ENCODE measurements at regions not wholly inside any gene's neighbourhood (a gene's known extent, or its start where the extent isn't known, plus 50 kb on each side); places are given as distances from the start of the nearest gene placed in this dataset.
A peak's percentile ranks its signal among the peaks of the same experiment; 100 is the strongest.

DNA sequence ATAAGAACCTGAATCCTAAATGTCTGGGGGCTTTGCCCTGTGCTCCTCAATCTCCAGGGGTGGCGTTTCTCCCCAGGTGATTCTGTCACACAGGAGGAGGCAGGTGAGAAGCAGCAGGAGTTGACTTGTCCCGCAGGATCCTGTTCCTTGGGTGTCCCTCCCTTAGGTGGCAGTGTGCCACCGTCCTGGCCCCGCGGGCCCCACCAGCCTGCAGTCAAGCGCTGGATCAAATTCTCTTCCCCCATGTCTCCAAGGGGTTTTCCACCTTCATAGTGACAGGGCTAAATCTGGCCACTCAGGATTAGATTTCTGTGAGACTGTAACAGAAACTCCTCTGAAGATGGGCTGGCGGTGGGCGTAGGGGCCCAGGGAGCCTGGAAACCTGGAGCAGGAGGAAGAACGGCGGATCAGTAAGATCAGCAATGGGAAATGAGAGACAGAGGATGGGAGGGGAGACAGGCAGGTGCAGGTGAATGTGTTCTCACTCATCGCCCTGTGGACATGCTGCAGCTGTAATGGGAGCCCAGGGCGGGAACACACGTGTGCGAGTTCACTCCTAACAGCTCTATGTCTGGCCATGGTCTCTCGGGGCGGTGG is 329.2 kb upstream of the COBL start:
- Mint-ChIP-seq H3K36me3 (no peaks in the 10 kb centered on the region), H3K4me1 (no peaks in the 10 kb centered on the region), H3K4me3 (no peak overlapping the region), H3K9me3 (peaks cover 4% of the 10 kb centered on the region), H3K27me3 (no peaks in the 10 kb centered on the region), H3K27ac (no peak overlapping the region)
- ATAC-seq = no peak

DNA sequence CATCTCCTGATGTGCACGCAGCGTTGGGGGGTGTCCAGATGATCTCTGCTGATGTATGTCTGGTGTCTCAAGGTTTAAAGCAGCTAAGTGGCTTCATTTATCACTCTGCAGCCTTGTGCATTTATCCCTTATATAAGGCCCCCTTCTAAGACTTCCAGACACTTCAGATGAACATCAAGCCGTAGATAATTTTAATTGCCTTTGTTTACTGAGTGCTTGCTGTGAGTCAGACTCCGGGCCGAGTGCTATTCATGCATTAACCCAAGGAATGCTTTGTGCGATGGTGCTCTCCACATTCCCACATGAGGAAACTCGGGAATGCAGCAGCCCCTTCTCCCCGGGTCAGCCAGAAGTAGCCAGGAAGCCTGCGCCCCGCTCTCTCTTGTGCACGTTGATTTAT is 328.6 kb upstream of the COBL start:
- ATAC-seq = no peak

DNA sequence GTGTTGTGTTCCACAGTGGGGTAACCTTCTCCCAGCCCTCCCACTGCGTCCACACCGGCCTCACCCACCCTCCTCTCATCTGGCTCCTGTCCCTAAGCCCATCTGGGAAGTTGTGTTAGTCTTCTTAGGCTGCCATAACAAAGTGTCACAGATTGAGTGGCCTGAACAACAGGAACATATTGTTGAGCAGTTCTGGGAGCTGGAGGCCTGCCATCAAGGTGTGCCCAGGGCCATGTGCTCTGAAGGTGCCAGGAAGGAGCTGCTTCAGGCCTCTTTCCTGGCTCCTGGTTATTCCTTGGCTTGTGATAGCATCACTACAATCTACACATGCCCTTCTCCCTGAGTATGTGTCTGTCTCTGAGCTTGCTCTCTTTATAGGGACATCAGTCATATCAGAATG is 327.6 kb upstream of the COBL start:
- Mint-ChIP-seq H3K27me3 (no peaks in the 10 kb centered on the region), H3K27ac (no peak overlapping the region), H3K36me3 (no peaks in the 10 kb centered on the region), H3K4me1 (no peaks in the 10 kb centered on the region), H3K4me3 (no peak overlapping the region), H3K9me3 (peaks cover 4% of the 10 kb centered on the region)
- no peak for ATAC-seq

More for the DNA sequence above, 328.6 kb upstream of the COBL start:
- Mint-ChIP-seq H3K4me1 (no peaks in the 10 kb centered on the region), H3K9me3 (peaks cover 4% of the 10 kb centered on the region), H3K27me3 (no peaks in the 10 kb centered on the region), H3K27ac (no peak overlapping the region), H3K36me3 (no peaks in the 10 kb centered on the region), H3K4me3 (no peak overlapping the region)

GRCh38 chr7:51640841-51641240 is 324.2 kb upstream of the COBL start:
- Mint-ChIP-seq H3K4me1 (no peaks in the 10 kb centered on the region), H3K4me3 (no peak overlapping the region), H3K27ac (no peak overlapping the region), H3K36me3 (no peaks in the 10 kb centered on the region), H3K9me3 (peaks cover 9% of the 10 kb centered on the region), H3K27me3 (no peaks in the 10 kb centered on the region)
- no peak for ATAC-seq

DNA sequence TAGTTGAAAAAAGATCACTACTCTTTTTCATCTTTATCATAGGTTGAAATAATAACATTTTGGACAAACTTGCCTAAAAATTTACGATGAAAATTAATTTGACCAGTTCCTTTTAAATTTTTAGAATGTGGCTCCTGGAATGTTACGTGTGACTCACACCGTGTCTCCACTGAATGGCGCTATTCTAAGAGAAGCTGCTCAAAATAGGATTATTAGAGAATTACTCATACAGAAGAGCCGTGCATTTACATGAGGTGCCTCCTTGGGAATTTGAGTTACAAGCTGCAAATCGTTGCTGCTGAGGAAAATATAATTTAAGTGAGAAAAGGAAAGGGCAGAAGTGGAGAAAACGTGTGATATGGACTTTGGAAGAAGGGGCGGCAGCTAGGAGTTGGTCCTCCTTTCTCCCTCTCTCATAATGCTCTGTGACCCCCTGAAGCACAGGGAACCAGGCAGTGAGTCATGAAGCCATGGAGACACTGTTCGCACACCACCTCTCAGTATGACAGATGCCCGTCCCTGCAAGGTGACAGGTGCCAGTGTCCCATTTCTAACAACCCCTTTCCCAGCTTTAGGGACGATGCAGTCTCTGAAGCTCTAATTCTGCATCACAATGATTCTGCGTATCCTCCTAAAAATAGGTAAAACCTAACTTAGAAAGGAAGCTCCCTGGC is 323.2 kb upstream of the COBL start:
- no peak for ATAC-seq
- peaks cover 13% of the 10 kb centered on the region for H3K9me3 Mint-ChIP-seq
- no peaks in the 10 kb centered on the region for H3K36me3 Mint-ChIP-seq
- H3K4me1 Mint-ChIP-seq = no peaks in the 10 kb centered on the region
- H3K27me3 Mint-ChIP-seq = no peaks in the 10 kb centered on the region
- H3K4me3 Mint-ChIP-seq = no peak overlapping the region
- H3K27ac Mint-ChIP-seq = no peak overlapping the region

DNA sequence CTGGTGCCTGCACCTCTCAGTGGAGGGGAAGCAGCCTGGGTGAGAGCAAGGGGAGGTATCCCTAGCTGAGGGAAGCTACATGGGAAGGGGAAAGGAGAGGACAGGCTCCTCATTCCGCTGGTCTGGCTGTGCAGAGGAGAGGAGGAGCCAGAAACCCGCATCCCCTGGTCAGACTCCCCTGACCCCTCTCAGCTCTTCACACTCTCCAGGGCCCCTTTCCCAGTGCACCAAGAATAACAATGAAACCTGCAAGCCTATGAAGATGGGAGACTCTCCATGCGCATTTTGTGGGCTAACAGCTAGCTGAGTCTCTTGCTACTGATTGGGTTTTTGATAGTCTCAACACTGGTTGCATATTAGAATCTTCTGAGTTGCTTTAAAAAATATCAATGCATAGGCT is 319.9 kb upstream of the COBL start:
- H3K27ac Mint-ChIP-seq = no peak overlapping the region
- no peak overlapping the region for H3K4me3 Mint-ChIP-seq
- no peaks in the 10 kb centered on the region for H3K36me3 Mint-ChIP-seq
- no peaks in the 10 kb centered on the region for H3K4me1 Mint-ChIP-seq
- H3K9me3 Mint-ChIP-seq = peaks cover 12% of the 10 kb centered on the region
- H3K27me3 Mint-ChIP-seq = no peaks in the 10 kb centered on the region
- no peak for ATAC-seq

GRCh38 chr7:51635775-51636174 is 319.2 kb upstream of the COBL start:
- Mint-ChIP-seq H3K27ac (no peak overlapping the region), H3K4me3 (no peak overlapping the region), H3K9me3 (peaks cover 12% of the 10 kb centered on the region), H3K36me3 (no peaks in the 10 kb centered on the region), H3K4me1 (no peaks in the 10 kb centered on the region), H3K27me3 (no peaks in the 10 kb centered on the region)
- no peak for ATAC-seq

DNA sequence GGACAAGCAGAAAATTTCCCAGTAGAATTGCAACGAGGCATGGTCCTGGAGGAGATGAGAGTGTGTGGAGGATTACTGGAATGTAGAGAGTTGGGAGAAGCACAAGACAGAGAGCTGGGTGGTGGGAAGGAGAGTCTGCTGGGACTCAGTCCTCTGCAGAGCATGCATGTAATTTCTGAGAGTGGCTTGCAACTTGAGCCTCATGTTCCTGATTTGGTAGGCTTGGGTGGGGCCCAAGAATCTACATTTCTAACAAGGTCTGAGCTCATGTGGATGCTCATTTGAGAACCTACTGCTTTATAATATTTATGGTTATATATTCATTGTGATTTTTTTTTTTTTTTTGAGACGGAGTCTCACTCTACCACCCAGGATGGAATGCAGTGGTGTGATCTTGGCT is 317.9 kb upstream of the COBL start:
- Mint-ChIP-seq H3K36me3 (no peaks in the 10 kb centered on the region), H3K27me3 (no peaks in the 10 kb centered on the region), H3K9me3 (peaks cover 12% of the 10 kb centered on the region), H3K27ac (no peak overlapping the region), H3K4me3 (no peak overlapping the region), H3K4me1 (no peaks in the 10 kb centered on the region)
- ATAC-seq = no peak

GRCh38 chr7:51634025-51634424 is 317.4 kb upstream of the COBL start:
- no peak overlapping the region for H3K27ac Mint-ChIP-seq
- H3K36me3 Mint-ChIP-seq = no peaks in the 10 kb centered on the region
- no peaks in the 10 kb centered on the region for H3K27me3 Mint-ChIP-seq
- H3K4me3 Mint-ChIP-seq = no peak overlapping the region
- no peak for ATAC-seq
- peaks cover 12% of the 10 kb centered on the region for H3K9me3 Mint-ChIP-seq
- no peaks in the 10 kb centered on the region for H3K4me1 Mint-ChIP-seq

DNA sequence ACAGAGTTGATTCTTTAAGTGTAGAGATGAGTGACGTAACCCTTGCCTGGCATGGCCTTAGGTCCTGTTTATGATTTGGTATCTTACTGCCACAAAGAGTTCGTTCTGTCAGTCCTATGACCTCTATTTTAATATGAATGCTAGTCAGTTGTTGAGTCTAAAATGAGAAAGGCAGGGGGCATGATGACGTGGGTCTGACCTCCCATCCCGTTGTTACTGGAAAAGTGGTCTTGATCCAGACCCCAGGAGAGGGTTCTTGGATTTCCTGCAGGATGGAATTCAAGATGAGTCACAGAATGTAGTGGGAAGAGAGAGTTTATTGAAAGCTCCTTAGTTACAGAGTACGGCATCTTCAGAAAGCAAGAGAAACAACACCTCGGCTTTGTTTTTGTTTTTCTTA is 317.0 kb upstream of the COBL start:
- Mint-ChIP-seq H3K4me3 (no peak overlapping the region), H3K36me3 (no peaks in the 10 kb centered on the region), H3K4me1 (no peaks in the 10 kb centered on the region), H3K9me3 (peaks cover 12% of the 10 kb centered on the region), H3K27ac (no peak overlapping the region), H3K27me3 (no peaks in the 10 kb centered on the region)
- no peak for ATAC-seq

GRCh38 chr7:51633006-51633405 is 316.4 kb upstream of the COBL start:
- H3K27me3 Mint-ChIP-seq = no peaks in the 10 kb centered on the region
- peaks cover 7% of the 10 kb centered on the region for H3K9me3 Mint-ChIP-seq
- ATAC-seq = no peak
- no peaks in the 10 kb centered on the region for H3K4me1 Mint-ChIP-seq
- no peak overlapping the region for H3K4me3 Mint-ChIP-seq
- no peaks in the 10 kb centered on the region for H3K36me3 Mint-ChIP-seq
- no peak overlapping the region for H3K27ac Mint-ChIP-seq

DNA sequence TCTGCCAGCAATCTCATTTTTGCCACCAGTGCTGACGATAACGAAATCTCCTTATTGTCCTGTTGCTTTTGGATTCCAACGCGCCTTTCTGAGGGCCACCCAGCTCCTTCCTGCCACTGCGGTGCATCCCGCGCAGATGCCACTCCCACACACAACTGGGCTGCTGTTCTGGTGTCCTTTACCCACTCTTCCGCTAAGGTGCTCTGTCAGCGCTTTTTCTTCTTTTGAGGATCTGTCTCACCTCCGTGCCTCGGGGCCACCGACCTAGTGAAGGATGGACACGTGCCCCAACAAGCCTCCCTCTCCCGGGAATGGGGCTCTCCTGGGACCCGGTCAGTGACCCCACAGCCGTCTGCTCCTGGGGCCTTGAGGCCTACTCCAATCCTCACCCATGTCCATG is 314.3 kb upstream of the COBL start:
- Mint-ChIP-seq H3K27me3 (no peaks in the 10 kb centered on the region), H3K4me3 (no peak overlapping the region), H3K36me3 (no peaks in the 10 kb centered on the region), H3K27ac (no peak overlapping the region), H3K9me3 (peaks cover 10% of the 10 kb centered on the region), H3K4me1 (no peaks in the 10 kb centered on the region)
- ATAC-seq = no peak

DNA sequence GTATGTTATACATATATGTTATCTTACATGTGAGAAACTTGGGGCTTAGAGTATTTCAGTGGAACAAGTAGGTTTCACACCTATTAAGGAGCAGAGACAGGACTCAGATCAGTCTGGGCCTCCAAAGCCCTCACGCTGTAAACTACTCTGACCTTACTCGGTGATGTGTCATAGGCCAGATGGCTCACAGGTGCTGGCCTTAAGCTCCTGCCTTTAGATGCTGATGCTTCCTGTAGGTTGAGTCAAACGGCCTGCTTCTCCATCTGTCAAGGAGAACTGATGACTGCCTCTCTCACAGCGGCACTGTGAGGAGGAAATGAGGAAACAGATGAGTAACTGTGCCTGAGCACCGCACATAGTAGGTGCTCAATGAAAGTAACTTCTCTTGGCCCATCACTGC is 312.6 kb upstream of the COBL start:
- ATAC-seq = peak; percentile 45

DNA sequence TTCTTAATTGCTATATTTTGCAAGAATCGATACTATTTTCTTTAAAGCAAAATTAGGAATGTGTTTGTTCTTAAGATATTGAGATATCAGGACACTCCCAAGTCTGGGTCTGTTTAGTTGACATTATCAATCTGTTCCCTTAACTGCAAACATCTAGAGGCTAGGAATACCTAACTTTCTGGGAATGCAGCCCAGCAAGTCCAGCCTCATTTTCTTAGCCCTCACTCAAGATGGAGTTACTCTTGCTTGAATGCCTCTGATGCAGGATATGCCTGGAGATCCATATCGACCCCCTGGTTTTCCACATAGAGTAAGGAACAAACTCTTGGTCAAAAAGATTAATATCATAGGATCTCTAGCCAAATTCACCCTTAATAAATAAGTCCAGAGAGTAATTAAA is 305.3 kb upstream of the COBL start:
- Mint-ChIP-seq H3K36me3 (no peaks in the 10 kb centered on the region), H3K4me1 (no peaks in the 10 kb centered on the region), H3K27me3 (no peaks in the 10 kb centered on the region), H3K27ac (no peak overlapping the region), H3K4me3 (no peak overlapping the region), H3K9me3 (peaks cover 11% of the 10 kb centered on the region)
- ATAC-seq = no peak

More for the DNA sequence above, 312.6 kb upstream of the COBL start:
- Mint-ChIP-seq H3K27me3 (no peaks in the 10 kb centered on the region), H3K4me1 (no peaks in the 10 kb centered on the region), H3K9me3 (peaks cover 3% of the 10 kb centered on the region), H3K36me3 (no peaks in the 10 kb centered on the region), H3K4me3 (no peak overlapping the region), H3K27ac (no peak overlapping the region)

DNA sequence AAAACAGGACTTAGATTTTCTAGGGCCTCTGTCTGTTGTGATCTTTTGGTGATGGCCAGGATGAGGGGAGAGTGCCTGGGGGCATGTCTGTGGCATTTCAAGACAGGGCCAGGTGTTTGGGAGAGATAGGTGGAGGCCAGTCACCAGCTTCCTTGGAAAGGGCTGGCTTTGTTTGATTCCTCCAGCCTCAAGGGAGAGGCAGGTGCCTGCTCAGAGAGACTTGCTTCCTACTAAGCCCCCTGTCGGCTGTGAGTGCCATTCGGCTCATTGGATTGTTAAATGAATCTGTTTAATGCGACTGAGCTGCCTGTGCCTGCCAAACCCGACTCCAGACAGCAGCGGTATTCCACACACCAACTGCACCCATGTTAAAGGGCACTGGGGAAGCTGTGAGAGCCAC is 304.1 kb upstream of the COBL start:
- no peak overlapping the region for H3K27ac Mint-ChIP-seq
- no peaks in the 10 kb centered on the region for H3K4me1 Mint-ChIP-seq
- no peak overlapping the region for H3K4me3 Mint-ChIP-seq
- no peak for ATAC-seq
- H3K36me3 Mint-ChIP-seq = no peaks in the 10 kb centered on the region
- H3K27me3 Mint-ChIP-seq = no peaks in the 10 kb centered on the region
- peaks cover 11% of the 10 kb centered on the region for H3K9me3 Mint-ChIP-seq

DNA sequence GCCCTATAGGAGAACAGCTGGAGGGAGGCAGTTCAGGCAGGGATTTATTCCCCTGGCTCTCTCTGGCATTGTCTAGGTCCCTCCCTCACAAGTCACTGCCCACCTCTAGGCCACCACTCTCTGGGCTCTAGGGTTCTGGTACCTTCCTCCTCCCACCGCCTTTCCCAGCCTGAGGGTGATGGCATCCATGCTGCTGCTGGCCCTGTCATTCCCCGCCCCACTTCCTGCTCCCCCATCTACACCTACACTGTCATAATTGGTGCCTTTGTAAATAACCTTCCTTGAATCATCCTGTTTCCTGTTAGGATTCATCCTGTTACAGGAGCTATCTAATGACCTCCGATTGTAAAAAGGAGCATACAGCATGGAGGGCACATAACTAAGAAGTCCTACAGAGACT is 303.3 kb upstream of the COBL start:
- Mint-ChIP-seq H3K9me3 (peaks cover 13% of the 10 kb centered on the region), H3K36me3 (no peaks in the 10 kb centered on the region), H3K4me1 (no peaks in the 10 kb centered on the region), H3K4me3 (no peak overlapping the region), H3K27me3 (no peaks in the 10 kb centered on the region), H3K27ac (no peak overlapping the region)
- no peak for ATAC-seq
